Daoy (cell line): ENCODE measurements at regions not wholly inside any gene's neighbourhood (a gene's known extent, or its start where the extent isn't known, plus 50 kb on each side); places are given as distances from the start of the nearest gene placed in this dataset.
A peak's percentile ranks its signal among the peaks of the same experiment; 100 is the strongest.

Experiments used
- DNase-seq: peaks from one replicate; pipeline ENCODE4 v3.0.0-alpha.2; 2015; ENCODE audit warnings: low read depth

DNA sequence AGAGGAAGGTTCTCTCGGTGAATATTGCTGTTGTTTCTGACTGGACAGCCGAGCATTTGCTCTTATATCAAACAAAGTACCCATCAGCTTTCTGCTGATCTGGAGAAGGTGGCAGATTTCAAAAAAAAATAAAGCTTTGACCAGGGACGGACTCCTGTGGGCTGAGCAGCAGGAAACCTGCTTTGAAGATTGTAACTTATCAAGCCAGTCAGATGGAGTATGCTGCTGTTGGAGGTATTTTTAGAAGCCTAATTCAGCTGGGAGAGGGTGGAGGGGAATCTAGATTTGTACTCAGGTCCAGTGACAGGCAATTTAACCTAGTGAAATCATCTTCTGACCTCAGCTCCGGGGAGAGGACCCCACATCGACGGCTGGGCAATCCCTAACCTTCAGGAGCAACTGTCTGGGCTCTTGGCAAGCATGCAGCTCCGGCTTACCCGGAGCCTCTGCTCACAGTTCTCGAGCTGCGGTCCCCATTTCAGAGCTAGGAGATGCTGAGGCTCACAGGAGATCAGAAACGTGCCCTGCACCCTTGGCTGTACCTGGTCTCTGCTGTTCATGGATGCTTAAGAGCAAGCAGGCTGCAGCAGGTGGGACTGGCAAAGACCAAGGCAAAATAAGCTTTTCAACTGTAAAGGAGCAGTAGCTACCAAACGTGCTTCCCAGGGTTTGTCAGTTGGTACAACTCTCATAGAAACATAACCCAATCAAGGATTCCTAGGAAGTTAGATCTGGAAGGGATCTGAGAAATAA, 89.3 kb upstream of the ST8SIA2 start:
- no peak for DNase-seq

DNA sequence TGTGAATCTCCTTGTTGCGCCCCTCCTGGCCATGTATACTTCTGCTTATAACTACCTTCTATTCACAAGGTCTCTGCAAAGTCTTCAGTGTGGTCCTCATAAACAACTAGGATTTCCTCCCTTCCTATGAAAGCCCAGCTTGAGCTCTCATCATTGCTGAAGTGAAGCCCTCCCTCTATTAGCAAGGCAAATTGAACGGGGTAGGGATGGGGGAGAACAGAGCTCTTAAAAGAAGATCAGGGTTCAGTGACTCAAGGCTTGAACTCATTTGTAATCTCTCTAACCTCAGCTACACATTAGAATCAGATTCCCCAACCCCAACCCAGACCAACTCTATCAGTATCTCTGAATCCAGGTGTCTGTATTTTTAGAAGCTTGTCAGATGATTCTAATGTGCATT, 88.3 kb upstream of the ST8SIA2 start:
- no peak for DNase-seq

DNA sequence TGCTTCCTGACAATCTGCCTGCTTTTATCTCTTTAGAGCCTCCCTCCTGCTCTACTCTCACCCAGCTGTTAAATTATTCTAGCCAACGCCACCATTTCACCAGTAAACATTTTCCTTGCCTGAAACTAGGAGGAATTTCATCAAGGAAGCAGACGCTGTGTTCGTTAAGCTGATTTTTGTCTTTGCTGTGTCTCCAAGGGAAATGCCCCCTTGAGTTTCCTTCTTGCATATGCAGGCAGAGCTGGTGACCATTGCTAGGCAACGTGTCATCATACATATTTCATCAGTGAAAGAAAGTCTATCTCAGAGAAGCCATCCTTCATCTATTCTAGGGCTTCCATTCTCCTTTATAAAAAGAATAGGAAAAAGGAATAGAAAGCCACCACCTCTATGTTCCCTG, 87.0 kb upstream of the ST8SIA2 start:
- peak; percentile 46 for DNase-seq

DNA sequence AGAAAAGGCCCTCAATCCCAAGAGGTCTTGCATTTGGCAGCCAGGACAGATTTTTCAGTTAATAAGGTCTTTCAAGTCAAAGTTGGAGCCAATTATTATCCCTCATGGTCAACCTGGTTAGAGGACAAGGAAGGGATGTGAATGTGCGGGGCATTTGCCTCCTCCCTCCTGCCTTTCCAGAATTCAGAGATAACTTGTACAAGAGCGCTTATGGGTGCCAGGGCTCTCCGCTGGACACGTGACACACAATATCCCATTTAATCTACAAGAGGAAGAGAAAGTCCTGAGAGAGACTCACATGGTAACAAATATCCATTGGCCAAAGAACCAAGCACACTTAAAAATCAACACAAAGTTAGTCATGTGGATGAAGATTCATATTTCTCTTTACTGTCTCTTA, 78.5 kb upstream of the ST8SIA2 start:
- DNase-seq: no peak

DNA sequence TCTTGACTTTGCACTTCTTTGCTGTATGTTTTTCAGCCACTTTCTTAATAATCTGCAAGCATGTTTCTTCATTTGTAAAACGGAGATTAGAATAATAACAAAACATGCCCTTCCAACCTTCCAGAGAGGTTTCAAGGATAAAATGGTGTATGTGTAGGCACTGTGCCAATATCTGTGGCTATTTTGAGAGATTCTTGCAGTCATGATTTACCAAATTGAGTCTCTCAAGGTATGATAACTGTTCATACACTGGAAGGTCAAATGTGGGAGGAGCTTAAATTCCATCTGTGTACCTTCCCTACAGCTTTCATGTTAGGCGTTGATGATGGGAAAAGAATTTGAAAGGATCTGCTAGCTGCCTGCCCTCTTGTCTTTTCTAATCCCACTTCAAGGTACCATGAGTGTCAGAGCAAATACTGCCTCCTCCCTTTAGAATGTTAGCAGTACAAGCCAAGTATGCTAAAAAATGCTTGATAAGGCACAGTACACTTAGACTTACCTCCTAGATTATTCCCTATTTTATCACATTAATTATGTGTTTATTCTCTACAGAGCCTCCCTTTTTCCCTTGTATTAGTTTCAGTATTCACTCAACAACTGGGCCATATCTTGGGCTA, 78.0 kb upstream of the ST8SIA2 start:
- DNase-seq: no peak

DNA sequence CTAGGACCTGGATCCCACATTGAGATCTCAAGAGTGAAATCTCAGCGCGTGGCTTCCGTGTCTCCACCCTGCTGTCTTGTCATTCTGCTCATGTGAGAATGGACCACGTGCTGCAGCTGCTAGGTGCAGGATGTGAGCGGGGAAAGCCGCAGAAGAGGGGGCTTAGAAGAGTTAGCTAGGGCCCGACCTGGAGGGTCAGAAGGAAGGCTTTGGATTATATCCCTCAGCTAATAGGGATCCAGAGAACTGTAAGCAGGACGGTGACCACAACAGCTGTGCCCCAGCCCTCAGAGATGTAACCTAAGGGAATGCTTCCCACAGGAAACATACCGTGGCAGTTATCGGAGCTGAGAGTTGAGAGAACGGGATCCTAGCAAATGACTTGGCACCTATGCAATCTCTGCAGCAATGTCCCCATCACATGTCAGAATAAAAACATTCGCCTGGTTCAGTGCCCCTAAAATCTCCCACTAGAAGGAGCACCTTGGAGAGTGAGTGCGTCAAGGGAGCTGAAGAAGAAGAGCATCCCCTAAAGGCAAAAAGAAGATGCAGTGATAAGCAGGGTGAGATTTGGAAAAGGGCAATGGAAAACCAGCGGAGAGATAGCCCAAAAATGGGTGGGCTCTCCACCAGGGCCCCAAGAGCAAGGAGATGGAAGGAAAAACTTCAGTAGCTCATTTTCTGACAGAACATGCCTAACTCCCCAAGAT, 76.9 kb upstream of the ST8SIA2 start:
- DNase-seq: no peak

DNA sequence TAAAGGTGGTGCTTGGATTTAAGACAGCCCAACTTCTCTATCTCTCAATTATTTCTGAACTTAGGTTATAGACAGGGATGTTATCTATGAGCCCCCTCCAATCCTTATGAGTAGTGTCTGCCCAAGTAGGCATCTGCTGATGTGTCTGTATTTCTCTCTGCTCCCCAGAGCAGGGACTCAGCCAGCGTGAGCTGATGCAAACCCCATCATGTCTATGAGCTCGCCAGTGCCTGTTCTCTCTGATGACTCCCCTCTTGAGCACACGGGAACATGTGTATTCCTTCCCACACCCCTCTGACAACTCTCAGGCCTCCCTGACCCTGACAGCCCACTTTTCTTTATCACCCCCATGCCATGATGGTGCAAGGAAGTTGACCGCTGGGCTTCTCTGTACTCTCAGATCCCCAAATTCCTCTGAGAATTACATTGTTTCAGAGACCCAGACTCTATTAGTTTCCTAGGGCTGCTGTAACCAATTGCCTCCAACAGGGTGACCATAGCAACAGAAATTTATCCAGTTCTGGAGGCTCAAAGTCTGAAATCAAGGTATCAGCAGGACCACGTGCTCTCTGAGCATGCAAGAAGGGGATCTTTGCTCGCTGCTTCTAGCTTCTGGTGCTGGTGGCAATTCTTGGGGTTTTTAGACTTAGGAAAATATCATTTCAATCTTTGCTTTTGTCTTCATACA, 73.5 kb upstream of the ST8SIA2 start:
- no peak for DNase-seq

DNA sequence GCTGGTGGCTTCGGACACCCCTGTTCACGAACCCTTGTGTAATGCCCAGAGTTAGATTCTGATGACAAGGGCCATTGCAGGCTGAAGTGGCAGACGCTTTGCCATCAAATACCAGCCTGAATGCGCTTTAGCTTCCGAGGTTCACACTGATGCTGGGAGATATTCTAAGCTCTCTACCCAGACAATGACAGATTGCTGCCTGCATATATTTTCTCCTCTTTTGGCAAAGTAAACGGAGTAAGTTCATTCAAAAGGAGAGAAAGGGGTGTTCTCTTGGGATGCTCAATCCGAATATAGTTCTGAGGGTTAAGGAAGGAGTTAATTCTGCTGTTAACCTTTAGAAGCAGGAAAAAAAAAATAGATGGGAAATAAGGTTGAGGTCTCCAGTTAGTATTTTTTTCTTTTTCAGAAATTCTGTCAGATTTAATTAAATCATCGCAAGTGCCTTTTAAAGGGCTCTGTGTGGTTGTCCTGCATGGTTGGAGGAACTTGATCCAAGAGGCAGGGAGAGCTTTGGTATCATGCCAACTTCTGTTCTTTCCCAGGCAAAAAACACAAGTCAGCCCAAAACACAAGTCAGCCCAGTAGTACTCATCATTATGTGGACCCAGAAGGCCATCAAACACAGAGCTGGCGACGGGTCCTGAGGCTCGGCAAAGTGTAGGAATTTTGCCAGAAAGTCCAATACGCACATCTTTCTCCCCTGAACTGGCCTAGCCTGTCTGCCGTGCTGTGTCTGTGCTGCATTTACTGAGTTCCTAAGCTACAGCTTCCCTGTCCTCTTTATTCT, 70.9 kb upstream of the ST8SIA2 start:
- DNase-seq: no peak

DNA sequence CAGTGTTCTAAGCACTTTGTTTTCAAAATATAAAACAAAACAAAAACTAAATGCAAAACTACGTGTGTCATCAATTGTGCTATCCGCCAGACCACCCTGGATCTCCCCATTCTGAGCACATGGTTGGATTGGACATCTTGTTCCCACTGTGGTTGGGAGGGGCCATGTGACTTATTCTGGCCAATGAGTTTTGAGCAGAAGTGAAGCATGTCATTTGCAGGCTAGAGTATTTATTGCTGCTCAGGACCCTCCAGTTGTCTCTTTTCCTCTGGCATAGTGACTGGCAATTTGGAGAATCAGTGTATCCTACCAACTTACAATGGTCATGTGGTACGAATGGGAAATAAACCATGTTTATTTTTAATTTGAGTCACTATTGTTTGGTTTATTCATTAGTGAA, 70.2 kb upstream of the ST8SIA2 start:
- DNase-seq: no peak

DNA sequence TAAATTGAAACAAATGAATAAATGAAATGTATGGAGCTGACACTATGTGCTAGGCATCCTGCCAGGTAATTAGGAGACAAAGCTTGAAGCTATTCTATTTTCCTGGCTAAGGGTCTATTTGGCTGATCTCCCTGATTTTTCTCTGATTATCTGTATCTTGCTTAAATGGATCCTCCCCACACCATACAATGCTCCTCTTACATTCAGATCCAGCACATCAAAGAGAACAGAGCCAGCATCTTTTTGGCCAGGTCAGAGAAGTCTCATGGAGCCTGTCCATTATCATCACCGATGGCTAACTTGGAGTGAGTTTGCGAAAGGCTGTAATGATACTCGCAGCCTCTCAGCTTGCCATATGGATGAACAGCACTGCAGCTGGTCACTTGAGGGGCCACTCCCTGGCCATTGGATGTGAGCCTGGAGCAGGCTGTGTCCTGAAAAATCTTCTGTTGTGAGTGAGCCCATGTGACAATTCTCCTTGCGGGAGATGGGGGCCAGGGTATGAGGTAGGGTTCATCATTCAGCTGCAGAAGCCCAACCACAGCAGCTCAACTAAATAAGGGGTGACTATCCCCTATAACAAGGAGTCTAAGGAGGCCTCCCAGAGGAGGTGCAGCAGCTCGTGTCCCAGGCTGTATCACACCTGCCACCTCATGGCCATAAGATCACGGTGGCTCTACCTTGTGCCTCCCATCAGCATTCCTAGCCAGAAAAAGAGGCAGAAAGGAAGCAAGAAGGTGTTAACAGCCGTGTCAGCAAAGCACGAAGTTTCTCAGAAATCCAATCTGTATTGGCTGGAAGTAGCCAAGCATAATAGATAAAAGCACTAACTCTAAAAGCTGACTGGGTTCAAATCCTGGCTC, 69.3 kb upstream of the ST8SIA2 start:
- DNase-seq: no peak

DNA sequence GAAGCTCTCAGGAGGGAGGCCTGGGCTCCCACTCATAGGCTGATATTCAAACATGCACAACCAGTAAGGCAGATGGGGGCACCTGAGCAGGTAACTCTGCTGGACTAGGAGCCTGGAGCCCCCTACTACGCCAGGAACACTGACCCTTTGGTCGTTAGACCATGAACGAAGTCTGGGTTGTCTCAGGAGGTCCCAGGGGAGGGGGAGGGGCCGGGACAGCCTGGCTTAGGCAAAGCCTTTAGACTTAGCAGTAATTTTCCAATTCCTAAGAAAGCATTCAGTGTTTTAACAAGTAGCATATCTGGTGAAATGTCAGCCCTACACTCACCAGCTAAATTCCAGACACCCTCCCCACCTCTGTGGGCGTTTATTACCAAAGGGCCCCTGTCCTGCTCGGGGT, 67.4 kb upstream of the ST8SIA2 start:
- no peak for DNase-seq

DNA sequence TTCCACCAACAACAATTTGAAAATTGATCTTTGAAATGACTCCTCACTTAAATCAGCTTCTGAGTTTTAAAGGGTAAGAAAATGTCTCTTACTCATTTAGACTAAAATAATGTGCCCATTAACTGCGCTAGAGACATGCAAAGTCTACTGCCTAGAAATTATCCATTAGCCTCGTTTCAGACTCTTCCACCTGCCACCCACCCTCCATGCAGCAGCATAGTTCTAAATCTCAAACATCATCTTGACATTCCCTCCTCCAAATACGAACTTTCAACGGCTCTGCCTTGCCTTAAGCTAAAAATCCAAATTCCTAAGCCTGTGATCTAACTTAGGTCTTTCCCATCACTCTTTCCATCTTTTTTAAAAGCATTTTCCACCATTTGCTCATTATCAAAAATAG, 66.6 kb upstream of the ST8SIA2 start:
- DNase-seq: no peak

DNA sequence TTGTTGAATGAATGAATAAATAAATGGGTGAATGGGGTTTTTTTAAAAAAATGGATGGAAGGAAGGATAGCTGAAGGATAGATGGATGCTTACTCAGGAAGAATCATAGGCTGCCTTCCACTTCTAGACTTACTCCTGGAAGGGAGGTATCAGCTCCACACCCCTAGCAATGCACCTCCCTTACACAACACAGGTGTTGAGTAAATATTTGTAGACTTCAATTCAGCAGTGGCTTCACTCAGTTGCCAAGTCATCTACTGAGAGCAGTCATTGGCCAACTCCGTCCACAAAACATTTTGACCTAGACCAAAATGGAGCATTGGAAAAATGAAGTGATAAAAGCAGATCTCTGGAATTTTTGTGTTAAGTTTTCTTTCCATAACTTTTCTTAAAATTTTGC, 65.5 kb upstream of the ST8SIA2 start:
- no peak for DNase-seq

DNA sequence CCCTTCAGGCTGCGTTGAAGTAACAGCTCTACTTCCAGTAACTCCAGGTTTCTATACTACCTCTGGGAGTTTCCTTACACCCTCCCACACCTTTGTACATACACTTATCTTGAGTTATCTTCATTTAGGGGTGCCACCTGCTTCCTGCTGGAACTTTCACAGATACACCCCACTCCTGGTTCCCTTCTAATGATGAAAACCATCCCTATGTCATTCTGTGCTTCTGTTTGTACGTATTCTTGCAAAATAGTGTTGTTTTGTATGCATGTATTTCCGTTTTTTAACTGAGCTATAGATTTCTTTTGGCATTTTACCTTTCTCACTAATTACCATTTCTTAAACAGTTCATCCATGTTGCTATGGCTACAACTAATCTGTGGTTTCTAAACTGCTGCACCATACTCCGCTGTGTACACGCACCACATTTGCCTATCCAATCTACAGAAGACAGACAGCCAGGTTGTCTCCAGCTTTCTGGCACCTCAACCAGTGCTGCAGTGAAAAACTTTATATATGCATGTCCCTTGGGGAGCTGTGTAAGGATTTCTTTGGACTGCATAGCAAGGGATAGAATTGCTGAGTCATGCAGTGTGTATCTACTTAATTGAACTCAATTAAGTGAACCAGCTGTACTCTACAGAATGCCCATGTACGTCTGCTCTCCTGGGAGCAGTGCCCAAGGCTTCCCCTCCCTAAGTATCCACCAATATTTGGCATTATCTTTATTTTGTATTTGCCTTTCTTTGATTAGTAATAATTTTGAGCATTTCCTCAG, 61.4 kb upstream of the ST8SIA2 start:
- no peak for DNase-seq

DNA sequence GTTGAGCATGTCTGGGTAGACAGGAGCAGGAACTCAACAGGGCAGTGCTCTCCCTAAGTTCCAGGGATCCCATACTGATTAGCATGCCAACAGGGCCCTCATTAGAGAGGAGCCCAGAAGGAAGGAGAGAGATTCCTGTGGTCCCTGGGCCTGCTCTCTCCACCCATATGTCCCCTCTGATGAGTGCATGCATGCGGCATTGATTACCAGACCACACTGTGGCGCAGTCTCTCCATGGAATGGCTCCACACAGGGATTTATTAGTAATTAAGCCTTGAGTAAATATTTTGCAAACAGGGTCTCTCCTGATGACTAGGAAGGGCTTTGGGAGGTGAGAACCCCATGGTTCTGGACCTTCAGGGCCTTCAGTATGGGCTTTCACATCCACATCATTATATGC, 60.0 kb upstream of the ST8SIA2 start:
- DNase-seq: no peak

DNA sequence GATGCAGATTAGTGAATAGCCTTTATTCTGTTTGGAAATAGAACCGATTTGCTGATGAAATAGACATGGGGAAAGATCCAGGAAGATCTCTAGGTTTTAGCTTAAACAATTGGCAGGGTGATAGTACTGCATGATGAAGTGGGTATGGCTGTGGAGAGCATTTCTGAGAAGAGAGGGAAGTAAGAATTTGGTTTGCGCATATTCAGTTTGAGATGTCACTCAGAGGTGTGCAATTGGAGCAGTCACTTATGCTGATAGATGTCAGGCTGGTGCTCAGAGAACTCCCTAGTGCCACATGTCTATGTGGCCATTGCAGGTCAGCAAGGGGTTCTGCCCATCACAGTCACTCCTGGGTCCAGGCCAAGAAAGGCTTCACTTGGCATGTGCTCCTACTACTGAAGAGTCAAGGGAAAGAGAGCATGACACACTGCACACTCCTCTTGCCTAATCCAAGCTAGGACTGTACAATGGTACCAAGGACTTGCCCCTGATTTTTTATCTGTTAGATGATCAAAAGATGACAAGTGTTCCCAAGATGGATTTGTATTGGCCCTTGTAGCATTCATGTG, 57.2 kb upstream of the ST8SIA2 start:
- no peak for DNase-seq

DNA sequence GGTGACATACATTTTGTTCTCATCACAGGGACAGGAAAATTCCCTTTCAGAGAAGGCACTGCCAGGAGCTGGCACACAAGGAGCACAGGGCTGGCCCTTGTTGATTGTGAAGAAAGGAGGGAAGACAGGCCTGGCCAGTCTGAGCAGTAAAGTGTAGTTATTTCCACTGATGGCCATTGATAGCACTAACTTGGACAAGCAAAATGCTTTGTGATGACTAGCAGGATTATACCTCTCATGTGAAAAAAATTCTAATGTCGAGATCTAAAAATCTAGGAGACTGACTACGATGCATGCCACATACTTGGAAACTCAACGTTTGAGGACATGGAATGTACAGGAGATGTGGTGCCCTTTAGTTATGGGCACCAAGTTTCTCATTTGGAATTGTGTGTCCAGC, 54.3 kb upstream of the ST8SIA2 start:
- no peak for DNase-seq
